ENCODE measurements at regions not wholly inside any gene's neighbourhood (a gene's known extent, or its start where the extent isn't known, plus 50 kb on each side); places are given as distances from the start of the nearest gene placed in this dataset.

DNA sequence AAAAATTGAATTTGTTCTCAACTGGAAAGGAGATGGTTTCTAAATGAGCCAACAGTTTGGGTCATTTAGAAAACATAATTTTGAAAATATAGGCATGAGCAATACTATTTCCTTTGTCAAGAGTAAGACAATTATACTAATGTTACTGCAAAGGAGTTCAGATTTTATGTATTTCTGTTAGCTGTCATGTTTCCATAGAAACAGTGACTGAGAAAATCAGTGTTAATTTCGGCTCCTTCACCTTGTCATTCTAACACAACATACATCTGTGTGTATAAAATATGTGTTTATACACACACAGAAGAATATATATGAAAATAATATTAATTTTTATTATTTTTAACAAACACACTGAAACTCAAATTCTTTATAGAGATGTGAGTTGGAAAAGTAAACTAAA, 178.0 kb upstream of the SPHKAP start:
- no peak for TF ChIP-seq CTCF (IDR thresholded peaks at IDR 0.05; ENCODE audit: insufficient read depth, low read length, poor library complexity, severe bottlenecking)
- TF ChIP-seq EZH2phosphoT487 (conservative IDR thresholded peaks at IDR 0.05; ENCODE audit: low read length), result no peak
